Fibroblast of lung (primary cell): ENCODE measurements at regions not wholly inside any gene's neighbourhood (a gene's known extent, or its start where the extent isn't known, plus 50 kb on each side); places are given as distances from the start of the nearest gene placed in this dataset.
"Not testable (repeated sequence)": the region's sequence is repeated elsewhere in the genome, so short reads cannot be mapped to it uniquely, and the experiment has no call there.

Experiments used
- DNase-seq, 2 donors: peaks; one replicate each; pipeline versions ENCODE4 v3.0.0 to v3.0.0-alpha.2; 2010; ENCODE audit warnings: low read depth in 2 of 2
- H2AFZ ChIP-seq: 2 replicates; pipeline ENCODE4 v1.5.1; 2012; ENCODE audit warnings: low read length, control low read depth, inconsistent platforms
- H3K27ac ChIP-seq: 2 replicates; pipeline ENCODE4 v1.5.1; 2011; ENCODE audit warnings: low read length, control low read depth; ENCODE audit not compliant: insufficient read depth
- H3K27me3 ChIP-seq: 2 replicates; pipeline ENCODE4 v1.5.1; 2011; ENCODE audit warnings: mild to moderate bottlenecking, low read length; ENCODE audit not compliant: control insufficient read depth, insufficient read depth
- H3K36me3 ChIP-seq: 2 replicates; pipeline ENCODE4 v1.5.1; 2011; ENCODE audit warnings: low read length; ENCODE audit not compliant: control insufficient read depth, insufficient read depth
- H3K4me1 ChIP-seq: 2 replicates; pipeline ENCODE4 v1.5.1; 2011; ENCODE audit warnings: low read length; ENCODE audit not compliant: control insufficient read depth, insufficient read depth; ENCODE audit errors: extremely low read depth
- H3K4me2 ChIP-seq: 2 replicates; pipeline ENCODE4 v1.5.1; 2011; ENCODE audit warnings: low read length, control low read depth; ENCODE audit not compliant: insufficient read depth; ENCODE audit errors: extremely low read depth
- H3K4me3 ChIP-seq, 4 experiments: fragments of 200-600 bp in 1 of 4; sonication (generic) in 1 of 4; replicated peaks in 1 of 4; 2 replicates each; pipeline ENCODE4 v1.5.1; 2011 to 2016; ENCODE audit warnings: low read length in 4 of 4, low read depth in 3 of 4, mild to moderate bottlenecking in 3 of 4, control low read depth in 2 of 4, inconsistent platforms in 1 of 4, mixed read lengths in 1 of 4; ENCODE audit not compliant: insufficient read depth in 1 of 4; ENCODE audit errors: control extremely low read depth in 1 of 4
- H3K79me2 ChIP-seq: 2 replicates; pipeline ENCODE4 v1.5.1; 2012; ENCODE audit warnings: mild to moderate bottlenecking, low read length, inconsistent platforms; ENCODE audit not compliant: control insufficient read depth, insufficient read depth
- H3K9ac ChIP-seq: 2 replicates; pipeline ENCODE4 v1.5.1; 2011; ENCODE audit warnings: mild to moderate bottlenecking, low read length, control low read depth; ENCODE audit not compliant: insufficient read depth
- H3K9me3 ChIP-seq: 2 replicates; pipeline ENCODE4 v1.5.1; 2012; ENCODE audit warnings: low read depth, low read length; ENCODE audit not compliant: control insufficient read depth, insufficient read depth
- H4K20me1 ChIP-seq: 2 replicates; pipeline ENCODE4 v1.5.1; 2011; ENCODE audit warnings: low read length; ENCODE audit not compliant: control insufficient read depth, insufficient read depth; ENCODE audit errors: extremely low read depth
- EZH2 ChIP-seq: IDR thresholded peaks from 2 replicates; pipeline ENCODE4 v1.5.1; 2012; ENCODE audit warnings: low read length, control low read depth, mild to moderate bottlenecking; ENCODE audit errors: missing control alignments
- TF ChIP-seq, protein P1 (sequence below), 2 donors: IDR thresholded peaks in 1 of 2; conservative IDR thresholded peaks in 1 of 2; 1 replicate in 1 of 2; 2 replicates in 1 of 2; pipeline ENCODE4 v1.5.1; 2011 to 2012; ENCODE audit warnings: low read length in 2 of 2, control low read depth in 1 of 2, inconsistent platforms in 1 of 2, low read depth in 1 of 2, mild to moderate bottlenecking in 1 of 2

DNA sequence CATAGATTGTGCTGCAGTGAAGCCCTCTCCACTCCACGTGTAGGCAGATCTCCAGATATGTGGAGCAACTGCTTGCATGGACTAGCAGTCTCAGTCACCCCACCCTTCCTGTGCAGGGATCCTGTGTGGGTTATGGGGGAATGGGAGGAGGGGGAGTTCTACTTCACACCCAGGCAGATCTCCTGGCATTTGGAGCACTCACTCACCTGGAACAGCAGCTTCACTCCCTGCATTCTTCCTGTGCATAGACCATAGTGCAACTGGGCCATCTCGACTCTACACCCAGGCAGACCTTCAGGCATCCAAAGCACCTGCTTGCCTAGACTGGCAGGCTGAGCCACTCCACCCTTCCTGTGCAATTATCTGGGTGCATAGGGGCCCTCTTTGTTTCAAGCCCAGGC is 96.0 kb upstream of the PCED1B start:
- no peak overlapping the region for H3K9ac ChIP-seq
- no peaks in the 10 kb centered on the region for H3K79me2 ChIP-seq
- no peak for DNase-seq
- H3K36me3 ChIP-seq, result no peaks in the 10 kb centered on the region
- H4K20me1 ChIP-seq, result no peaks in the 10 kb centered on the region
- H2AFZ ChIP-seq, result no peak overlapping the region
- H3K4me1 ChIP-seq, result no peaks in the 10 kb centered on the region
- H3K4me2 ChIP-seq, result no peak overlapping the region
- H3K27ac ChIP-seq, result no peak overlapping the region
- H3K9me3 ChIP-seq, result no peaks in the 10 kb centered on the region
- no peak overlapping the region for H3K4me3 ChIP-seq
- TF ChIP-seq EZH2, result no peak
- TF ChIP-seq, protein P1, sequence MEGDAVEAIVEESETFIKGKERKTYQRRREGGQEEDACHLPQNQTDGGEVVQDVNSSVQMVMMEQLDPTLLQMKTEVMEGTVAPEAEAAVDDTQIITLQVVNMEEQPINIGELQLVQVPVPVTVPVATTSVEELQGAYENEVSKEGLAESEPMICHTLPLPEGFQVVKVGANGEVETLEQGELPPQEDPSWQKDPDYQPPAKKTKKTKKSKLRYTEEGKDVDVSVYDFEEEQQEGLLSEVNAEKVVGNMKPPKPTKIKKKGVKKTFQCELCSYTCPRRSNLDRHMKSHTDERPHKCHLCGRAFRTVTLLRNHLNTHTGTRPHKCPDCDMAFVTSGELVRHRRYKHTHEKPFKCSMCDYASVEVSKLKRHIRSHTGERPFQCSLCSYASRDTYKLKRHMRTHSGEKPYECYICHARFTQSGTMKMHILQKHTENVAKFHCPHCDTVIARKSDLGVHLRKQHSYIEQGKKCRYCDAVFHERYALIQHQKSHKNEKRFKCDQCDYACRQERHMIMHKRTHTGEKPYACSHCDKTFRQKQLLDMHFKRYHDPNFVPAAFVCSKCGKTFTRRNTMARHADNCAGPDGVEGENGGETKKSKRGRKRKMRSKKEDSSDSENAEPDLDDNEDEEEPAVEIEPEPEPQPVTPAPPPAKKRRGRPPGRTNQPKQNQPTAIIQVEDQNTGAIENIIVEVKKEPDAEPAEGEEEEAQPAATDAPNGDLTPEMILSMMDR (conservative IDR thresholded peaks at IDR 0.05 in 1 of 2, IDR thresholded peaks at IDR 0.05 in 1 of 2; ENCODE audit: low read depth in 1 of 2, low read length in 2 of 2), result no peak
- H3K27me3 ChIP-seq, result no peaks in the 10 kb centered on the region

DNA sequence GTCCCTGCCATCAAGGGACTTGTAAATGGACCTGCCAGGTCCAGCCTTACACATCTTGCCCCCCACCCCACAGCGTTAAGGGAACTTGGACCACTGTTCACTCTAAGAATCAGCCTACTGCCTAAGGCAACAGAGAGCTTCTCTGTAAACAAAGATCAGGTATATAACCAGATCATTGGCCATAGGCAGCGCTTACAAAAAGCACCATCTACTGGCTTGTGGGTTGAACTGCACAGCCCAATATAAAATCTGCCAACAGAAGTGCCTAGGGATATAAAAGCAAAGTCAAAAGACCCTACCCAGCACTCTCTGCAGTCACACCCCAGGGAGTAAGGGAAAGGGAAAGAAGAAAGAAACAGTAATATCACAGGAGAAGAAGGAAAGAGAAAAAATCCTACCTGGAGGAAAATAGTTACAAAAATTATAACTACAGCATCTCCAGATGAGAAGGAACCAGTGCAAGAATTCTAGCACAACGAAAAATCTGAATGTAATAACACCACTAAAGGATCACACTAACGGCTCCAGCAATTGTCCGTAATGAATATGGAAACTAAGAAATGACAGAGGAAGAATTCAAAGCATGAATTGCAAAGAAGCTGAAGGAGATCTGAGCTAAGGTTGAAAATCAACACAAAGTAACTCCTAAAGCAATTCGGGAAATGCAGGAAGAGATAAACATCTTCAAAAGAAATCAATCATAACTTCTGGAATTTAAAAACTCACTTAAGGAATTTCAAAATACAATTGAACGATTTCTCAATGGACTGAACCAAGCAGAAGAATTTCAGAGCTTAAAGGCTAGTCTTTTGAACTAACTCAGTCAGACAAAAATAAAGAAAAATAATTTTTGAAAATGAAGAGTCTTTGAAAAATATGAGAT is 95.2 kb upstream of the PCED1B start:
- peak; percentile 56 to 75 for DNase-seq
- Histone ChIP-seq H3K36me3 (no peaks in the 10 kb centered on the region), H4K20me1 (no peaks in the 10 kb centered on the region), H3K27me3 (no peaks in the 10 kb centered on the region), H3K4me3 (no peak overlapping the region), H3K27ac (no peak overlapping the region), H3K79me2 (no peaks in the 10 kb centered on the region), H3K4me2 (no peak overlapping the region), H3K4me1 (no peaks in the 10 kb centered on the region), H3K9me3 (no peaks in the 10 kb centered on the region), H2AFZ (no peak overlapping the region), H3K9ac (no peak overlapping the region)
- TF ChIP-seq, protein P1 (conservative IDR thresholded peaks at IDR 0.05 in 1 of 2, IDR thresholded peaks at IDR 0.05 in 1 of 2; ENCODE audit: low read depth in 1 of 2, low read length in 2 of 2), result peak; percentile 95 to 96
- TF ChIP-seq EZH2, result no peak

DNA sequence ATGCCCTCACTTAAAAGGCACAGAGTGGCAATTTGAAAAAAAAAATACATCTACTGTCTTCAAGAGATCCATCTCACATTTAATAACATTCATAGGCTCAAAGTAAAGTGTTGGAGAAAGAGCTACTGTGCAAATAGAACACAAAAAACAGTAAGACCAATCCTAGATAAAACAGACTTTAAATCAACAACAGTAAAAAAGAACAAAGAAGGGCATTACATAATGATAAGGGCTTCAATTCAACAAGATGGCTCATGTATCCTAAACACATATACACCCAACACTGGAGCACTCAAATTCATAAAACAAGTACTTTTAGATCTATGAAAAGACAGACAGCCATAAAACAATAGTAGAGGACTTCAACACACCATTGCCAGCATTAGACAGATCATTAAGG is 93.6 kb upstream of the PCED1B start:
- no peak overlapping the region for H3K9ac ChIP-seq
- H3K4me1 ChIP-seq, result no peaks in the 10 kb centered on the region
- no peak for DNase-seq
- no peak overlapping the region for H2AFZ ChIP-seq
- no peaks in the 10 kb centered on the region for H3K36me3 ChIP-seq
- no peak overlapping the region for H3K27ac ChIP-seq
- H3K4me2 ChIP-seq, result no peak overlapping the region
- no peaks in the 10 kb centered on the region for H4K20me1 ChIP-seq
- H3K27me3 ChIP-seq, result no peaks in the 10 kb centered on the region
- no peak overlapping the region for H3K4me3 ChIP-seq
- H3K9me3 ChIP-seq, result no peaks in the 10 kb centered on the region
- no peaks in the 10 kb centered on the region for H3K79me2 ChIP-seq
- no peak for TF ChIP-seq EZH2
- TF ChIP-seq, protein P1 (conservative IDR thresholded peaks at IDR 0.05 in 1 of 2, IDR thresholded peaks at IDR 0.05 in 1 of 2; ENCODE audit: low read depth in 1 of 2, low read length in 2 of 2), result no peak

DNA sequence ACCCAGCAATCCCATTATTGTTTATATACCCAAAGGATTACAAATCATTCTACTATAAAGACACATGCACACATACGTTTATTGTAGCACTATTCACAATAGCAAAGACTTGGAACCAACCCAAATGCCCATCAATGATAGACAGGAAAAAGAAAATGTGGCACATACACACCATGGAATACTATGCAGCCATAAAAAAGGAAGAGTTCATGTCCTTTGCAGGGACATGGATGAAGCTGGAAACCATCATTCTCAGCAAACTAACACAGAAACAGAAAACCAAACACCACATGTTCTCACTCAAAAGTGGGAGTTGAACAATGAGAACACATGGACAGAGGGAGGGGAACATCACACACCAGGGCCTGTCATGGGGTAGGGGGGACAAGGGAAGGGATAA is 91.3 kb upstream of the PCED1B start:
- not testable (repeated sequence) for H3K4me1 ChIP-seq, H3K9me3 ChIP-seq, H3K27me3 ChIP-seq, H4K20me1 ChIP-seq, H3K4me3 ChIP-seq, H3K27ac ChIP-seq, DNase-seq, H3K79me2 ChIP-seq, H3K36me3 ChIP-seq, H3K9ac ChIP-seq, H3K4me2 ChIP-seq, H2AFZ ChIP-seq
